ENCODE measurements at regions not wholly inside any gene's neighbourhood (a gene's known extent, or its start where the extent isn't known, plus 50 kb on each side); places are given as distances from the start of the nearest gene placed in this dataset.

- Histone ChIP-seq H3K36me3 (no peaks in the 10 kb centered on the region), H3K4me1 (no peaks in the 10 kb centered on the region), H3K27me3 (no peaks in the 10 kb centered on the region), H3K27ac (no peak overlapping the region), H3K4me3 (no peak overlapping the region), H3K9me3 (no peaks in the 10 kb centered on the region)
- intact Hi-C loops (cut with DNase I; ENCODE audit: low total_unique reads), result no loop called here
- in situ Hi-C loops (cut with MboI; ENCODE audit: low pct_ligation_motif_present in 1 of 4, low pct_unique_long_range_greater_than_20kb in 1 of 4, low sequenced_read_pairs in 3 of 4), result no loop called here
- DNase-seq, result no peak
- TF ChIP-seq POLR2AphosphoS5 (IDR thresholded peaks at IDR 0.05) (no peak), EP300 (IDR thresholded peaks at IDR 0.05; ENCODE audit: low read depth) (no peak), CTCF (IDR thresholded peaks at IDR 0.05) (no peak), POLR2A (IDR thresholded peaks at IDR 0.05) (no peak)
- WGBS, 2 donors (ENCODE audit: low coverage in 1 of 2), result 69 to 92% methylated on average over 1 to 3 of the region's 3 CpGs
These were observed 311.9 kb upstream of the PTBP2 start for GRCh38 chr1:96409689-96410088.

GRCh38 chr1:96411006-96411405 lies 310.6 kb upstream of the PTBP2 start:
- DNase-seq, result no peak
- Histone ChIP-seq H3K27me3 (no peaks in the 10 kb centered on the region), H3K36me3 (no peaks in the 10 kb centered on the region), H3K27ac (no peak overlapping the region), H3K4me3 (no peak overlapping the region), H3K4me1 (no peaks in the 10 kb centered on the region), H3K9me3 (no peaks in the 10 kb centered on the region)
- TF ChIP-seq CTCF (IDR thresholded peaks at IDR 0.05) (no peak), POLR2AphosphoS5 (IDR thresholded peaks at IDR 0.05) (no peak), POLR2A (IDR thresholded peaks at IDR 0.05) (no peak), EP300 (IDR thresholded peaks at IDR 0.05; ENCODE audit: low read depth) (no peak)
- intact Hi-C loops (cut with DNase I; ENCODE audit: low total_unique reads) (no loop called here), in situ Hi-C loops (cut with MboI; ENCODE audit: low pct_ligation_motif_present in 1 of 4, low pct_unique_long_range_greater_than_20kb in 1 of 4, low sequenced_read_pairs in 3 of 4) (no loop called here)
- WGBS, 2 donors (ENCODE audit: low coverage in 1 of 2), result 69 to 80% methylated on average over 1 to 2 of the region's 2 CpGs

GRCh38 chr1:96414598-96414997 lies 307.0 kb upstream of the PTBP2 start:
- no peak for DNase-seq
- no peaks in the 10 kb centered on the region for H3K4me1 ChIP-seq
- no peak overlapping the region for H3K27ac ChIP-seq
- no peak overlapping the region for H3K4me3 ChIP-seq
- H3K36me3 ChIP-seq, result no peaks in the 10 kb centered on the region
- 79% methylated on average over 2 to 6 of the region's 6 CpGs for WGBS, 2 donors (ENCODE audit: low coverage in 1 of 2)
- TF ChIP-seq POLR2AphosphoS5 (IDR thresholded peaks at IDR 0.05), result no peak
- TF ChIP-seq EP300 (IDR thresholded peaks at IDR 0.05; ENCODE audit: low read depth), result no peak
- no peak for TF ChIP-seq POLR2A (IDR thresholded peaks at IDR 0.05)
- TF ChIP-seq CTCF (IDR thresholded peaks at IDR 0.05), result no peak
- in situ Hi-C loops (cut with MboI; ENCODE audit: low pct_ligation_motif_present in 1 of 4, low pct_unique_long_range_greater_than_20kb in 1 of 4, low sequenced_read_pairs in 3 of 4) (no loop called here), intact Hi-C loops (cut with DNase I; ENCODE audit: low total_unique reads) (no loop called here)
- H3K9me3 ChIP-seq, result no peaks in the 10 kb centered on the region
- no peaks in the 10 kb centered on the region for H3K27me3 ChIP-seq

DNA sequence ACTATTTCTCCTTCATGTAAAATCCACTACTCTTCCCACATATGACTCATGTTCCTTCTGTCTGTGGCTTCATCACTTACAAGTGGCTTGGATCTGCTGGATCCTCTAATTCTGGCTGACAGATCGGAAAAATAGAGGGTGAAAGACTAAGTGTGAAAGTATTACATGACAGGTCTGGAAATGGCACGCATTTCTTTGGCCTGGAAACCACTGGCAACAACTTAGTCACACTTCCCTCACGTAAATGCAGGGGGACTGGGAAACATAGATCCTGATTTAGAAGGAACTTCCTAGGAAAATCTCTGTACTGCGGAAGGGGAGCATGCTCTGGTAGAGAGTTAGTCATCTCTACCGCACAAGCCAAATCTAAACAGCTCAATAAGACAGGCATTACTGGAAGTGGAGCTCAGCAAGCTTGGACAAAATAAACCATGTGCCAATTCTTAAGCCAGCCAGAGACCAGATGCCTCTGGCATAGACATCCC lies 305.4 kb upstream of the PTBP2 start:
- no peak overlapping the region for H3K4me3 ChIP-seq
- no peaks in the 10 kb centered on the region for H3K4me1 ChIP-seq
- H3K27me3 ChIP-seq, result no peaks in the 10 kb centered on the region
- 59 to 72% methylated on average over 2 to 5 of the region's 5 CpGs for WGBS, 2 donors (ENCODE audit: low coverage in 1 of 2)
- DNase-seq, result peak; percentile 9
- intact Hi-C loops (cut with DNase I; ENCODE audit: low total_unique reads), result no loop called here
- H3K9me3 ChIP-seq, result no peaks in the 10 kb centered on the region
- TF ChIP-seq POLR2AphosphoS5 (IDR thresholded peaks at IDR 0.05) (peak; percentile 39 to 59 (median 40)), EP300 (IDR thresholded peaks at IDR 0.05; ENCODE audit: low read depth) (no peak), CTCF (IDR thresholded peaks at IDR 0.05) (no peak), POLR2A (IDR thresholded peaks at IDR 0.05) (no peak)
- H3K27ac ChIP-seq, result peak overlapping the region; percentile 50 to 68 (median 58)
- H3K36me3 ChIP-seq, result no peaks in the 10 kb centered on the region
- in situ Hi-C loops (cut with MboI; ENCODE audit: low pct_ligation_motif_present in 1 of 4, low pct_unique_long_range_greater_than_20kb in 1 of 4, low sequenced_read_pairs in 3 of 4), result no loop called here
